Dendritic cell treated with granulocyte-macrophage colony-stimulating factor and Interleukin-4, amounts not matched to agents 40 ng/mL and 50 ng/mL, for 4 days (primary cell): ENCODE measurements at regions not wholly inside any gene's neighbourhood (a gene's known extent, or its start where the extent isn't known, plus 50 kb on each side); places are given as distances from the start of the nearest gene placed in this dataset.

Experiments
- H3K27ac Mint-ChIP-seq: one replicate; pipeline ENCODE4 v1.8.0; 2022; ENCODE audit warnings: mild to moderate bottlenecking, mixed read lengths
- H3K27me3 Mint-ChIP-seq: one replicate; pipeline ENCODE4 v1.8.0; 2022; ENCODE audit warnings: mild to moderate bottlenecking, mixed read lengths
- H3K36me3 Mint-ChIP-seq: one replicate; pipeline ENCODE4 v1.8.0; 2022; ENCODE audit warnings: low read depth, mixed read lengths
- H3K4me1 Mint-ChIP-seq: one replicate; pipeline ENCODE4 v1.8.0; 2022; ENCODE audit warnings: low read depth, mixed read lengths
- H3K4me3 Mint-ChIP-seq: one replicate; pipeline ENCODE4 v1.8.0; 2022; ENCODE audit warnings: mild to moderate bottlenecking, moderate library complexity, mixed read lengths
- H3K9me3 Mint-ChIP-seq: one replicate; pipeline ENCODE4 v1.8.0; 2022; ENCODE audit warnings: mixed read lengths
- intact Hi-C: fragments of 100-400 bp; cut with micrococcal nuclease; formaldehyde crosslinking; loops from one replicate; pipeline ENCODE4 v1.15.0; 2022

- Mint-ChIP-seq H3K4me1 (peaks cover 19% of the 10 kb centered on the region), H3K36me3 (no peaks in the 10 kb centered on the region), H3K4me3 (no peak overlapping the region), H3K9me3 (no peaks in the 10 kb centered on the region), H3K27me3 (peaks cover 3% of the 10 kb centered on the region), H3K27ac (no peak overlapping the region)
- intact Hi-C loops: no loop called here
These were observed 84.0 kb downstream of the SEC61B start for GRCh38 chr9:99305820-99306811.

- H3K4me1 Mint-ChIP-seq: peaks cover 12% of the 10 kb centered on the region
- peaks cover 3% of the 10 kb centered on the region for H3K27me3 Mint-ChIP-seq
- H3K9me3 Mint-ChIP-seq: no peaks in the 10 kb centered on the region
- intact Hi-C loops: no loop called here
- H3K36me3 Mint-ChIP-seq: no peaks in the 10 kb centered on the region
- no peak overlapping the region for H3K27ac Mint-ChIP-seq
- no peak overlapping the region for H3K4me3 Mint-ChIP-seq
These were observed 85.8 kb downstream of the SEC61B start for GRCh38 chr9:99307851-99308250.

GRCh38 chr9:99309141-99309939, 87.3 kb downstream of the SEC61B start:
- Mint-ChIP-seq H3K36me3 (no peaks in the 10 kb centered on the region), H3K4me1 (no peaks in the 10 kb centered on the region), H3K27ac (no peak overlapping the region), H3K9me3 (no peaks in the 10 kb centered on the region), H3K27me3 (peaks cover 6% of the 10 kb centered on the region), H3K4me3 (no peak overlapping the region)
- intact Hi-C loops: no loop called here

GRCh38 chr9:99312736-99313135, 90.7 kb downstream of the SEC61B start:
- no peak overlapping the region for H3K4me3 Mint-ChIP-seq

GRCh38 chr9:99319048-99319447, 97.0 kb downstream of the SEC61B start:
- peaks cover 25% of the 10 kb centered on the region for H3K27me3 Mint-ChIP-seq
- H3K27ac Mint-ChIP-seq: no peak overlapping the region
- no peaks in the 10 kb centered on the region for H3K9me3 Mint-ChIP-seq
- no peaks in the 10 kb centered on the region for H3K4me1 Mint-ChIP-seq
- no peaks in the 10 kb centered on the region for H3K36me3 Mint-ChIP-seq
- H3K4me3 Mint-ChIP-seq: no peak overlapping the region
- intact Hi-C loops: no loop called here

More at GRCh38 chr9:99312736-99313135, 90.7 kb downstream of the SEC61B start:
- Mint-ChIP-seq H3K36me3 (no peaks in the 10 kb centered on the region), H3K27ac (no peak overlapping the region), H3K9me3 (no peaks in the 10 kb centered on the region), H3K4me1 (no peaks in the 10 kb centered on the region), H3K27me3 (peaks cover 14% of the 10 kb centered on the region)
- intact Hi-C loops: no loop called here

GRCh38 chr9:99322299-99322698, 100.2 kb downstream of the SEC61B start:
- Mint-ChIP-seq H3K27ac (no peak overlapping the region), H3K4me3 (no peak overlapping the region), H3K4me1 (peaks cover 7% of the 10 kb centered on the region), H3K36me3 (no peaks in the 10 kb centered on the region), H3K9me3 (no peaks in the 10 kb centered on the region), H3K27me3 (peaks cover 32% of the 10 kb centered on the region)
- intact Hi-C loops: no loop called here

GRCh38 chr9:99326112-99326916, 104.2 kb downstream of the SEC61B start:
- Mint-ChIP-seq H3K4me3 (no peak overlapping the region), H3K27me3 (peaks cover 29% of the 10 kb centered on the region), H3K36me3 (no peaks in the 10 kb centered on the region), H3K27ac (peak overlapping the region; percentile 41), H3K9me3 (no peaks in the 10 kb centered on the region), H3K4me1 (peaks cover 7% of the 10 kb centered on the region)
- intact Hi-C loops: no loop called here

- Mint-ChIP-seq H3K27me3 (peaks cover 23% of the 10 kb centered on the region), H3K36me3 (no peaks in the 10 kb centered on the region), H3K27ac (no peak overlapping the region), H3K9me3 (no peaks in the 10 kb centered on the region), H3K4me3 (no peak overlapping the region), H3K4me1 (peaks cover 7% of the 10 kb centered on the region)
- intact Hi-C loops: no loop called here
These were observed 104.8 kb downstream of the SEC61B start for GRCh38 chr9:99326917-99327189.

GRCh38 chr9:99327667-99328066, 105.6 kb downstream of the SEC61B start:
- Mint-ChIP-seq H3K4me1 (peaks cover 7% of the 10 kb centered on the region), H3K4me3 (no peak overlapping the region), H3K27ac (no peak overlapping the region), H3K27me3 (peaks cover 24% of the 10 kb centered on the region), H3K36me3 (no peaks in the 10 kb centered on the region), H3K9me3 (no peaks in the 10 kb centered on the region)
- intact Hi-C loops: no loop called here

- Mint-ChIP-seq H3K36me3 (no peaks in the 10 kb centered on the region), H3K27ac (no peak overlapping the region), H3K27me3 (peaks cover 3% of the 10 kb centered on the region), H3K4me3 (no peak overlapping the region), H3K9me3 (no peaks in the 10 kb centered on the region), H3K4me1 (no peaks in the 10 kb centered on the region)
- intact Hi-C loops: no loop called here
These were observed 113.2 kb downstream of the SEC61B start for GRCh38 chr9:99335280-99335679.

GRCh38 chr9:99336005-99336404, 113.9 kb downstream of the SEC61B start:
- Mint-ChIP-seq H3K36me3 (no peaks in the 10 kb centered on the region), H3K9me3 (no peaks in the 10 kb centered on the region), H3K27me3 (peaks cover 3% of the 10 kb centered on the region), H3K27ac (no peak overlapping the region), H3K4me3 (no peak overlapping the region), H3K4me1 (no peaks in the 10 kb centered on the region)
- intact Hi-C loops: no loop called here

- Mint-ChIP-seq H3K27ac (no peak overlapping the region), H3K36me3 (no peaks in the 10 kb centered on the region), H3K9me3 (no peaks in the 10 kb centered on the region), H3K4me1 (no peaks in the 10 kb centered on the region), H3K4me3 (no peak overlapping the region), H3K27me3 (peaks cover 7% of the 10 kb centered on the region)
- intact Hi-C loops: no loop called here
These were observed 114.4 kb downstream of the SEC61B start for GRCh38 chr9:99336531-99336930.

GRCh38 chr9:99340281-99340680, 118.2 kb downstream of the SEC61B start:
- Mint-ChIP-seq H3K9me3 (no peaks in the 10 kb centered on the region), H3K4me1 (no peaks in the 10 kb centered on the region), H3K27ac (no peak overlapping the region), H3K27me3 (peaks cover 9% of the 10 kb centered on the region), H3K4me3 (no peak overlapping the region), H3K36me3 (no peaks in the 10 kb centered on the region)
- intact Hi-C loops: no loop called here

GRCh38 chr9:99341686-99342085, 119.6 kb downstream of the SEC61B start:
- no peak overlapping the region for H3K4me3 Mint-ChIP-seq
- H3K27me3 Mint-ChIP-seq: peaks cover 11% of the 10 kb centered on the region

More at GRCh38 chr9:99341686-99342085, 119.6 kb downstream of the SEC61B start:
- no peaks in the 10 kb centered on the region for H3K36me3 Mint-ChIP-seq
- no peaks in the 10 kb centered on the region for H3K9me3 Mint-ChIP-seq
- intact Hi-C loops: no loop called here
- H3K27ac Mint-ChIP-seq: no peak overlapping the region
- H3K4me1 Mint-ChIP-seq: no peaks in the 10 kb centered on the region
